Stimulated activated CD8-positive, alpha-beta memory T cell treated with anti-CD3 and anti-CD28 coated beads, Interleukin-4, amount 100 ng/mL, for 4 hours (primary cell): ENCODE measurements at regions not wholly inside any gene's neighbourhood (a gene's known extent, or its start where the extent isn't known, plus 50 kb on each side); places are given as distances from the start of the nearest gene placed in this dataset.

ENCODE experiments used
- DNase-seq, 2 donors: peaks; one replicate each; pipeline ENCODE4 v3.0.0-alpha.2; 2020; ENCODE audit warnings: low read depth in 2 of 2, low spot score in 1 of 2

GRCh38 chr2:133666621-133667020 lies 98.4 kb upstream of the NCKAP5 start:
- no peak for DNase-seq

- DNase-seq, result no peak
Observed at GRCh38 chr2:133667085-133667484, 98.8 kb upstream of the NCKAP5 start.

GRCh38 chr2:133667968-133668367 lies 99.7 kb upstream of the NCKAP5 start:
- no peak for DNase-seq

- no peak for DNase-seq
Observed at GRCh38 chr2:133668547-133668946, 100.3 kb upstream of the NCKAP5 start.

- no peak for DNase-seq
Observed at GRCh38 chr2:133673305-133673905, 105.1 kb upstream of the NCKAP5 start.

GRCh38 chr2:133674066-133674432 lies 105.8 kb upstream of the NCKAP5 start:
- DNase-seq, result no peak

GRCh38 chr2:133674433-133675331 lies 106.4 kb upstream of the NCKAP5 start:
- no peak for DNase-seq

- DNase-seq, result no peak
Observed at GRCh38 chr2:133676392-133677130, 108.3 kb upstream of the NCKAP5 start.

- DNase-seq, result no peak
Observed at GRCh38 chr2:133680343-133681049, 112.2 kb upstream of the NCKAP5 start.

- DNase-seq, result no peak
Observed at GRCh38 chr2:133682347-133682746, 114.1 kb upstream of the NCKAP5 start.

- DNase-seq, result no peak
Observed at GRCh38 chr2:133682906-133683305, 114.6 kb upstream of the NCKAP5 start.

GRCh38 chr2:133685636-133686215 lies 117.5 kb upstream of the NCKAP5 start:
- no peak for DNase-seq

GRCh38 chr2:133690780-133691179 lies 122.5 kb upstream of the NCKAP5 start:
- DNase-seq, result no peak

GRCh38 chr2:133691336-133691735 lies 123.1 kb upstream of the NCKAP5 start:
- no peak for DNase-seq

GRCh38 chr2:133705287-133705686 lies 137.0 kb upstream of the NCKAP5 start:
- no peak for DNase-seq

- no peak for DNase-seq
Observed at GRCh38 chr2:133710613-133711012, 142.3 kb upstream of the NCKAP5 start.

GRCh38 chr2:133711201-133711600 lies 142.9 kb upstream of the NCKAP5 start:
- no peak for DNase-seq

GRCh38 chr2:133711806-133712205 lies 143.5 kb upstream of the NCKAP5 start:
- DNase-seq, result no peak

GRCh38 chr2:133712369-133712768 lies 144.1 kb upstream of the NCKAP5 start:
- DNase-seq, result no peak

- DNase-seq, result no peak
Observed at GRCh38 chr2:133713049-133713580, 144.9 kb upstream of the NCKAP5 start.

GRCh38 chr2:133716166-133716565 lies 147.9 kb upstream of the NCKAP5 start:
- no peak for DNase-seq
